ENCODE measurements at regions not wholly inside any gene's neighbourhood (a gene's known extent, or its start where the extent isn't known, plus 50 kb on each side); places are given as distances from the start of the nearest gene placed in this dataset.

DNA sequence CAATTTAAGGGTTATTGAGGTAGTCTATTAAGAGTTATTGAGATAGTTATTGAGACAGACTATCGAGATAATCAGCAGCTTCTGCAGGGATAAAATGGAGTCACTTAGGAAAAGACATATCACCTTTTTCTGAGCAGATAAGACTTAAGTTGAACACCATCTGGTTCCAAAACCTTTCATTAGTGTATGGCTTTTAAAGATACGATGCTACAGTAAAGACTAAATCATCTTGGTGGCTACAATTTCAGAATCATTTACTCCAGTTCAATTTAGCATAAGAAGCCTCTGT lies 68.6 kb upstream of the DNAJC10 start:
- TF ChIP-seq CTCF (IDR thresholded peaks at IDR 0.05) (no peak), POLR2A (IDR thresholded peaks at IDR 0.05) (no peak), EP300 (IDR thresholded peaks at IDR 0.05) (no peak)

Data from tibial nerve (tissue), 4 donors.